HepG2 (cell line): ENCODE measurements at regions not wholly inside any gene's neighbourhood (a gene's known extent, or its start where the extent isn't known, plus 50 kb on each side); places are given as distances from the start of the nearest gene placed in this dataset.

Experiments
- ARNT2 ChIP-seq: sonication (generic); formaldehyde crosslinking; IDR thresholded peaks from 2 replicates; pipeline ENCODE4 v1.8.0; 2022; ENCODE audit warnings: mild to moderate bottlenecking, low read depth, missing genetic modification reagents, moderate library complexity
- FOXA1 ChIP-seq, 2 experiments: fragments of 450-650 bp in 1 of 2; sonication (generic) in 1 of 2; formaldehyde crosslinking in 1 of 2; IDR thresholded peaks; 2 replicates each; pipeline versions ENCODE4 v1.4.0 to v1.6.1; 2016 to 2020; ENCODE audit warnings: missing genetic modification reagents in 1 of 2
- GATA4 ChIP-seq: sonication (generic); IDR thresholded peaks from 2 replicates; pipeline ENCODE4 v1.6.1; 2016; ENCODE audit warnings: antibody characterized with exemption, low read depth, borderline replicate concordance
- HDAC1 ChIP-seq: sonication (generic); formaldehyde crosslinking; IDR thresholded peaks from 2 replicates; pipeline ENCODE4 v1.5.1; 2020; ENCODE audit warnings: mild to moderate bottlenecking, missing genetic modification reagents
- KAT8 ChIP-seq: IDR thresholded peaks from 2 replicates; pipeline ENCODE4 v1.6.1; 2016; ENCODE audit warnings: missing genetic modification reagents, missing compliant biosample characterization
- MYC ChIP-seq: sonication (generic); formaldehyde crosslinking; IDR thresholded peaks from 2 replicates; pipeline ENCODE4 v1.9.0; 2021; ENCODE audit warnings: missing genetic modification reagents, borderline replicate concordance
- TARDBP ChIP-seq: sonication (generic); formaldehyde crosslinking; IDR thresholded peaks from 2 replicates; pipeline ENCODE4 v1.8.0; 2022; ENCODE audit warnings: mild to moderate bottlenecking, missing genetic modification reagents
- THYN1 ChIP-seq: sonication (generic); formaldehyde crosslinking; IDR thresholded peaks from 2 replicates; pipeline ENCODE4 v1.8.1; 2023; ENCODE audit warnings: low read depth, mild to moderate bottlenecking, moderate library complexity, missing genetic modification reagents, borderline replicate concordance
- ZKSCAN5 ChIP-seq: sonication (generic); formaldehyde crosslinking; IDR thresholded peaks from 2 replicates; pipeline ENCODE4 v1.5.1; 2020; ENCODE audit warnings: mild to moderate bottlenecking, missing genetic modification reagents
- ZNF143 ChIP-seq: sonication (generic); formaldehyde crosslinking; IDR thresholded peaks from 2 replicates; pipeline ENCODE4 v1.4.0; 2020; ENCODE audit warnings: missing genetic modification reagents
- ZNF256 ChIP-seq: sonication (generic); formaldehyde crosslinking; conservative IDR thresholded peaks from 2 replicates; pipeline ENCODE4 v1.4.0; 2020; ENCODE audit warnings: missing genetic modification reagents
- ZNF331 ChIP-seq: sonication (generic); formaldehyde crosslinking; IDR thresholded peaks from 2 replicates; pipeline ENCODE4 v1.4.0; 2020; ENCODE audit warnings: missing genetic modification reagents
- ZNF44 ChIP-seq: sonication (generic); formaldehyde crosslinking; IDR thresholded peaks from 2 replicates; pipeline ENCODE4 v1.5.1; 2020; ENCODE audit warnings: mild to moderate bottlenecking, missing genetic modification reagents
- ZNF550 ChIP-seq: sonication (generic); formaldehyde crosslinking; IDR thresholded peaks from 2 replicates; pipeline ENCODE4 v1.4.0; 2020; ENCODE audit warnings: mild to moderate bottlenecking, missing genetic modification reagents, borderline replicate concordance
- ZNF556 ChIP-seq: sonication (generic); formaldehyde crosslinking; IDR thresholded peaks from 2 replicates; pipeline ENCODE4 v1.4.0; 2020; ENCODE audit warnings: mild to moderate bottlenecking, missing genetic modification reagents, borderline replicate concordance
- ZNF564 ChIP-seq: sonication (generic); formaldehyde crosslinking; IDR thresholded peaks from 2 replicates; pipeline ENCODE4 v1.8.1; 2023; ENCODE audit warnings: mild to moderate bottlenecking, missing genetic modification reagents
- ZNF569 ChIP-seq: sonication (generic); formaldehyde crosslinking; IDR thresholded peaks from 2 replicates; pipeline ENCODE4 v1.5.0; 2020; ENCODE audit warnings: mild to moderate bottlenecking, missing genetic modification reagents, moderate library complexity, borderline replicate concordance
- ZNF772 ChIP-seq: sonication (generic); formaldehyde crosslinking; IDR thresholded peaks from 2 replicates; pipeline ENCODE4 v1.5.0; 2020; ENCODE audit warnings: mild to moderate bottlenecking, missing genetic modification reagents
- ZNF773 ChIP-seq: sonication (generic); formaldehyde crosslinking; IDR thresholded peaks from 2 replicates; pipeline ENCODE4 v1.4.0; 2020; ENCODE audit warnings: missing genetic modification reagents, borderline replicate concordance
- TF ChIP-seq, protein P1 (sequence below): IDR thresholded peaks from 2 replicates; pipeline ENCODE4 v1.6.1; 2016; ENCODE audit warnings: control low read depth
- TF ChIP-seq, protein P2 (sequence below): sonication (generic); formaldehyde crosslinking; IDR thresholded peaks from 2 replicates; pipeline ENCODE4 v1.8.0; 2022; ENCODE audit warnings: mild to moderate bottlenecking, missing genetic modification reagents, borderline replicate concordance
- TF ChIP-seq, protein P3 (sequence below): sonication (generic); formaldehyde crosslinking; IDR thresholded peaks from 2 replicates; pipeline ENCODE4 v1.5.1; 2020; ENCODE audit warnings: mild to moderate bottlenecking, missing genetic modification reagents, moderate library complexity
- TF ChIP-seq, protein P4 (sequence below): sonication (generic); formaldehyde crosslinking; IDR thresholded peaks from 2 replicates; pipeline ENCODE4 v1.8.1; 2023; ENCODE audit warnings: mild to moderate bottlenecking, missing genetic modification reagents

- TF ChIP-seq, protein P1, sequence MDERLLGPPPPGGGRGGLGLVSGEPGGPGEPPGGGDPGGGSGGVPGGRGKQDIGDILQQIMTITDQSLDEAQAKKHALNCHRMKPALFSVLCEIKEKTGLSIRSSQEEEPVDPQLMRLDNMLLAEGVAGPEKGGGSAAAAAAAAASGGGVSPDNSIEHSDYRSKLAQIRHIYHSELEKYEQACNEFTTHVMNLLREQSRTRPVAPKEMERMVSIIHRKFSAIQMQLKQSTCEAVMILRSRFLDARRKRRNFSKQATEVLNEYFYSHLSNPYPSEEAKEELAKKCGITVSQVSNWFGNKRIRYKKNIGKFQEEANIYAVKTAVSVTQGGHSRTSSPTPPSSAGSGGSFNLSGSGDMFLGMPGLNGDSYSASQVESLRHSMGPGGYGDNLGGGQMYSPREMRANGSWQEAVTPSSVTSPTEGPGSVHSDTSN (CRISPR knock-in tag) = no peak
- TF ChIP-seq FOXA1 (IDR thresholded peaks at IDR 0.05) = no peak
- TF ChIP-seq FOXA1 (CRISPR knock-in tag; IDR thresholded peaks at IDR 0.05) = no peak
- TF ChIP-seq, protein P2, sequence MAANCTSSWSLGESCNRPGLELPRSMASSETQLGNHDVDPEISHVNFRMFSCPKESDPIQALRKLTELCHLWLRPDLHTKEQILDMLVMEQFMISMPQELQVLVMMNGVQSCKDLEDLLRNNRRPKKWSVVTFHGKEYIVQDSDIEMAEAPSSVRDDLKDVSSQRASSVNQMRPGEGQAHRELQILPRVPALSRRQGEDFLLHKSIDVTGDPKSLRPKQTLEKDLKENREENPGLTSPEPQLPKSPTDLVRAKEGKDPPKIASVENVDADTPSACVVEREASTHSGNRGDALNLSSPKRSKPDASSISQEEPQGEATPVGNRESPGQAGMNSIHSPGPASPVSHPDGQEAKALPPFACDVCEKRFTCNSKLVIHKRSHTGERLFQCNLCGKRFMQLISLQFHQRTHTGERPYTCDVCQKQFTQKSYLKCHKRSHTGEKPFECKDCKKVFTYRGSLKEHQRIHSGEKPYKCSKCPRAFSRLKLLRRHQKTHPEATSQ (CRISPR knock-in tag) = no peak
- no peak for TF ChIP-seq ZNF550 (CRISPR knock-in tag)
- no peak for TF ChIP-seq ZNF44 (CRISPR knock-in tag)
- TF ChIP-seq ARNT2 (CRISPR knock-in tag) = no peak
- no peak for TF ChIP-seq ZNF256 (CRISPR knock-in tag)
- TF ChIP-seq KAT8 = no peak
- TF ChIP-seq ZKSCAN5 (CRISPR knock-in tag) = no peak
- TF ChIP-seq ZNF772 (CRISPR knock-in tag) = no peak
- no peak for TF ChIP-seq GATA4
- no peak for TF ChIP-seq TARDBP (CRISPR knock-in tag)
- no peak for TF ChIP-seq ZNF143 (CRISPR knock-in tag)
- TF ChIP-seq ZNF564 = no peak
- no peak for TF ChIP-seq THYN1
- no peak for TF ChIP-seq ZNF556
- TF ChIP-seq HDAC1 (CRISPR knock-in tag) = peak; percentile 64
- TF ChIP-seq ZNF773 (CRISPR knock-in tag) = no peak
- TF ChIP-seq, protein P3, sequence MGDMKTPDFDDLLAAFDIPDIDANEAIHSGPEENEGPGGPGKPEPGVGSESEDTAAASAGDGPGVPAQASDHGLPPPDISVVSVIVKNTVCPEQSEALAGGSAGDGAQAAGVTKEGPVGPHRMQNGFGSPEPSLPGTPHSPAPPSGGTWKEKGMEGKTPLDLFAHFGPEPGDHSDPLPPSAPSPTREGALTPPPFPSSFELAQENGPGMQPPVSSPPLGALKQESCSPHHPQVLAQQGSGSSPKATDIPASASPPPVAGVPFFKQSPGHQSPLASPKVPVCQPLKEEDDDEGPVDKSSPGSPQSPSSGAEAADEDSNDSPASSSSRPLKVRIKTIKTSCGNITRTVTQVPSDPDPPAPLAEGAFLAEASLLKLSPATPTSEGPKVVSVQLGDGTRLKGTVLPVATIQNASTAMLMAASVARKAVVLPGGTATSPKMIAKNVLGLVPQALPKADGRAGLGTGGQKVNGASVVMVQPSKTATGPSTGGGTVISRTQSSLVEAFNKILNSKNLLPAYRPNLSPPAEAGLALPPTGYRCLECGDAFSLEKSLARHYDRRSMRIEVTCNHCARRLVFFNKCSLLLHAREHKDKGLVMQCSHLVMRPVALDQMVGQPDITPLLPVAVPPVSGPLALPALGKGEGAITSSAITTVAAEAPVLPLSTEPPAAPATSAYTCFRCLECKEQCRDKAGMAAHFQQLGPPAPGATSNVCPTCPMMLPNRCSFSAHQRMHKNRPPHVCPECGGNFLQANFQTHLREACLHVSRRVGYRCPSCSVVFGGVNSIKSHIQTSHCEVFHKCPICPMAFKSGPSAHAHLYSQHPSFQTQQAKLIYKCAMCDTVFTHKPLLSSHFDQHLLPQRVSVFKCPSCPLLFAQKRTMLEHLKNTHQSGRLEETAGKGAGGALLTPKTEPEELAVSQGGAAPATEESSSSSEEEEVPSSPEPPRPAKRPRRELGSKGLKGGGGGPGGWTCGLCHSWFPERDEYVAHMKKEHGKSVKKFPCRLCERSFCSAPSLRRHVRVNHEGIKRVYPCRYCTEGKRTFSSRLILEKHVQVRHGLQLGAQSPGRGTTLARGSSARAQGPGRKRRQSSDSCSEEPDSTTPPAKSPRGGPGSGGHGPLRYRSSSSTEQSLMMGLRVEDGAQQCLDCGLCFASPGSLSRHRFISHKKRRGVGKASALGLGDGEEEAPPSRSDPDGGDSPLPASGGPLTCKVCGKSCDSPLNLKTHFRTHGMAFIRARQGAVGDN = peak; percentile 61
- no peak for TF ChIP-seq ZNF331
- peak; percentile 32; the same call in 1 of the 2 replicates for TF ChIP-seq MYC (CRISPR knock-in tag)
- TF ChIP-seq ZNF569 = no peak
- TF ChIP-seq, protein P4, sequence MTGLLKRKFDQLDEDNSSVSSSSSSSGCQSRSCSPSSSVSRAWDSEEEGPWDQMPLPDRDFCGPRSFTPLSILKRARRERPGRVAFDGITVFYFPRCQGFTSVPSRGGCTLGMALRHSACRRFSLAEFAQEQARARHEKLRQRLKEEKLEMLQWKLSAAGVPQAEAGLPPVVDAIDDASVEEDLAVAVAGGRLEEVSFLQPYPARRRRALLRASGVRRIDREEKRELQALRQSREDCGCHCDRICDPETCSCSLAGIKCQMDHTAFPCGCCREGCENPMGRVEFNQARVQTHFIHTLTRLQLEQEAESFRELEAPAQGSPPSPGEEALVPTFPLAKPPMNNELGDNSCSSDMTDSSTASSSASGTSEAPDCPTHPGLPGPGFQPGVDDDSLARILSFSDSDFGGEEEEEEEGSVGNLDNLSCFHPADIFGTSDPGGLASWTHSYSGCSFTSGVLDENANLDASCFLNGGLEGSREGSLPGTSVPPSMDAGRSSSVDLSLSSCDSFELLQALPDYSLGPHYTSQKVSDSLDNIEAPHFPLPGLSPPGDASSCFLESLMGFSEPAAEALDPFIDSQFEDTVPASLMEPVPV (CRISPR knock-in tag) = no peak
Observed at GRCh38 chr21:43311301-43311817, 115.6 kb downstream of the SIK1 start (continued).
